AG09309 (cell line): ENCODE measurements at regions not wholly inside any gene's neighbourhood (a gene's known extent, or its start where the extent isn't known, plus 50 kb on each side); places are given as distances from the start of the nearest gene placed in this dataset.

Source experiments
- DNase-seq: peaks from one replicate; pipeline ENCODE4 v3.0.0-alpha.2; 2010; ENCODE audit warnings: low read depth
- H3K4me3 ChIP-seq: 2 replicates; pipeline ENCODE4 v1.5.1; 2011; ENCODE audit warnings: mild to moderate bottlenecking, low read depth, low read length, moderate library complexity; ENCODE audit not compliant: control insufficient read depth
- CTCF ChIP-seq: IDR thresholded peaks from 2 replicates; pipeline ENCODE4 v1.5.1; 2011; ENCODE audit warnings: mild to moderate bottlenecking, low read depth, low read length, inconsistent platforms; ENCODE audit not compliant: insufficient read depth, control insufficient read depth; ENCODE audit errors: missing control alignments

- no peak for DNase-seq
- no peak overlapping the region for H3K4me3 ChIP-seq
- no peak for TF ChIP-seq CTCF
These were observed 79.6 kb upstream of the SLC38A2 start for GRCh38 chr12:46452061-46452615.

- no peak for DNase-seq
- TF ChIP-seq CTCF: no peak
- no peak overlapping the region for H3K4me3 ChIP-seq
These were observed 78.9 kb upstream of the SLC38A2 start for GRCh38 chr12:46451276-46452021.

GRCh38 chr12:46450279-46450748 lies 77.7 kb upstream of the SLC38A2 start:
- TF ChIP-seq CTCF: no peak
- no peak for DNase-seq
- H3K4me3 ChIP-seq: no peak overlapping the region

GRCh38 chr12:46449856-46450255 lies 77.3 kb upstream of the SLC38A2 start:
- no peak for TF ChIP-seq CTCF
- no peak for DNase-seq
- no peak overlapping the region for H3K4me3 ChIP-seq

- no peak overlapping the region for H3K4me3 ChIP-seq
- TF ChIP-seq CTCF: no peak
- DNase-seq: no peak
These were observed 76.7 kb upstream of the SLC38A2 start for GRCh38 chr12:46449316-46449715.

- TF ChIP-seq CTCF: no peak
- no peak for DNase-seq
- H3K4me3 ChIP-seq: no peak overlapping the region
These were observed 74.1 kb upstream of the SLC38A2 start for GRCh38 chr12:46446645-46447044.
